Right lobe of liver (tissue), 4 donors: ENCODE measurements at regions not wholly inside any gene's neighbourhood (a gene's known extent, or its start where the extent isn't known, plus 50 kb on each side); places are given as distances from the start of the nearest gene placed in this dataset.

Experiments
- POLR2A ChIP-seq: fragments of 450-650 bp; IDR thresholded peaks from one replicate; pipeline ENCODE4 v1.6.1; 2017; ENCODE audit warnings: antibody characterized with exemption, mild to moderate bottlenecking
- TF ChIP-seq, protein P1 (sequence below), 4 donors: fragments of 200-600 bp in 3 of 4; fragments of 450-650 bp in 1 of 4; IDR thresholded peaks; one replicate each; pipeline versions ENCODE4 v1.5.1 to v1.8.0; 2016 to 2022; ENCODE audit warnings: antibody characterized with exemption in 4 of 4, mild to moderate bottlenecking in 2 of 4
- donor health status: DM: no; HTN: no; CAD: no.
- donor health status: DM: no; HTN: no; CAD: no.
- donor health status: DM: no; HTN: yes; CAD: no.

DNA sequence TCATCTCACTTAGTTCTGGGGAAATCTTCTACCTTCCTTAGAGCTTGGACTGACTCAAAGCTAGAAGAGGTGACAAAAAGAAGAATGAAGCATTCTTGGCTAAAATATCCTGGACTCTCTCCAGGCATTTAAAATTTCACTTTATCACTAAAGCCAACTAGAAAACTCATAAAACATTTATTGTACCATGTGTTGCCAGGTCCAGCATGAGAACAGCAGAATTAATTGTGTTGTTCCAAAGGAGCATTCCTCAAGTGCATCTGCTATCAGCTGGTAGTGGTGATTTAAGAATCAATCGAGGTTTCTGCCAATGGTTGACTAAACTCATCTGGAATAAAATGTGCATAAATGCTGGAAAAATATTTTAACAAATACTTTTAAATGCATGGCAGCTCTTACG is 147.3 kb upstream of the SSTR4 start:
- TF ChIP-seq POLR2A, result no peak
- TF ChIP-seq, protein P1, sequence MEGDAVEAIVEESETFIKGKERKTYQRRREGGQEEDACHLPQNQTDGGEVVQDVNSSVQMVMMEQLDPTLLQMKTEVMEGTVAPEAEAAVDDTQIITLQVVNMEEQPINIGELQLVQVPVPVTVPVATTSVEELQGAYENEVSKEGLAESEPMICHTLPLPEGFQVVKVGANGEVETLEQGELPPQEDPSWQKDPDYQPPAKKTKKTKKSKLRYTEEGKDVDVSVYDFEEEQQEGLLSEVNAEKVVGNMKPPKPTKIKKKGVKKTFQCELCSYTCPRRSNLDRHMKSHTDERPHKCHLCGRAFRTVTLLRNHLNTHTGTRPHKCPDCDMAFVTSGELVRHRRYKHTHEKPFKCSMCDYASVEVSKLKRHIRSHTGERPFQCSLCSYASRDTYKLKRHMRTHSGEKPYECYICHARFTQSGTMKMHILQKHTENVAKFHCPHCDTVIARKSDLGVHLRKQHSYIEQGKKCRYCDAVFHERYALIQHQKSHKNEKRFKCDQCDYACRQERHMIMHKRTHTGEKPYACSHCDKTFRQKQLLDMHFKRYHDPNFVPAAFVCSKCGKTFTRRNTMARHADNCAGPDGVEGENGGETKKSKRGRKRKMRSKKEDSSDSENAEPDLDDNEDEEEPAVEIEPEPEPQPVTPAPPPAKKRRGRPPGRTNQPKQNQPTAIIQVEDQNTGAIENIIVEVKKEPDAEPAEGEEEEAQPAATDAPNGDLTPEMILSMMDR (IDR thresholded peaks at IDR 0.05), result no peak
